Esophagus (tissue), 2 donors: ENCODE measurements at regions not wholly inside any gene's neighbourhood (a gene's known extent, or its start where the extent isn't known, plus 50 kb on each side); places are given as distances from the start of the nearest gene placed in this dataset.

Source experiments
- H3K27ac ChIP-seq, 2 donors: one replicate each; pipeline ENCODE4 v1.5.1; 2013; ENCODE audit warnings: low read depth in 2 of 2, mild to moderate bottlenecking in 2 of 2, inconsistent platforms in 1 of 2, low read length in 1 of 2, moderate library complexity in 1 of 2
- H3K27me3 ChIP-seq, 2 donors: one replicate each; pipeline ENCODE4 v1.6.1; 2013; ENCODE audit warnings: low read length in 2 of 2, control low read depth in 1 of 2, mild to moderate bottlenecking in 1 of 2; ENCODE audit not compliant: insufficient read depth in 2 of 2, control insufficient read depth in 1 of 2
- H3K36me3 ChIP-seq, 2 donors: one replicate each; pipeline ENCODE4 v1.6.1; 2013; ENCODE audit warnings: low read length in 1 of 2; ENCODE audit not compliant: control insufficient read depth in 2 of 2, insufficient read depth in 2 of 2
- H3K4me1 ChIP-seq, 2 donors: one replicate each; pipeline ENCODE4 v1.6.1; 2013; ENCODE audit warnings: low read length in 1 of 2; ENCODE audit not compliant: control insufficient read depth in 2 of 2, insufficient read depth in 2 of 2
- H3K4me3 ChIP-seq, 2 donors: one replicate each; pipeline ENCODE4 v1.5.1; 2013; ENCODE audit warnings: low read length in 2 of 2, mild to moderate bottlenecking in 2 of 2, low read depth in 1 of 2, moderate library complexity in 1 of 2
- H3K9me3 ChIP-seq, 2 donors: one replicate each; pipeline ENCODE4 v1.6.1; 2013; ENCODE audit warnings: mild to moderate bottlenecking in 2 of 2, low read depth in 1 of 2, low read length in 1 of 2, moderate library complexity in 1 of 2; ENCODE audit not compliant: control insufficient read depth in 2 of 2, insufficient read depth in 1 of 2
- WGBS, 2 donors: extraction: QIAGEN DNeasy Blood & Tissue Kit; methylation state at CpG; one replicate each; pipeline ENCODE4 v1.1.7; 2013; 5-methylcytosine and 5-hydroxymethylcytosine counted together
- donor health status: healthy with polysubstance abuse.
- donor health status: Bipolar disorder and iron deficiency.

GRCh38 chr11:121762820-121763219 lies 310.1 kb upstream of the SORL1-AS1 start:
- no peaks in the 10 kb centered on the region for H3K9me3 ChIP-seq
- no peak overlapping the region for H3K4me3 ChIP-seq
- WGBS, 2 donors, result 16 to 23% methylated on average over 11 of the region's 11 CpGs
- H3K4me1 ChIP-seq, result peaks cover 2 to 5% of the 10 kb centered on the region in 2 donors
- no peak overlapping the region for H3K27ac ChIP-seq
- H3K36me3 ChIP-seq, result no peaks in the 10 kb centered on the region
- H3K27me3 ChIP-seq, result no peaks in the 10 kb centered on the region

- Histone ChIP-seq H3K27ac (no peak overlapping the region), H3K4me3 (no peak overlapping the region), H3K4me1 (peaks cover 2 to 5% of the 10 kb centered on the region in 2 donors), H3K9me3 (no peaks in the 10 kb centered on the region), H3K36me3 (no peaks in the 10 kb centered on the region), H3K27me3 (no peaks in the 10 kb centered on the region)
- WGBS, 2 donors, result 60 to 68% methylated on average over 2 of the region's 2 CpGs
These were observed 308.4 kb upstream of the SORL1-AS1 start for GRCh38 chr11:121761186-121761585.

- no peak overlapping the region for H3K4me3 ChIP-seq
- no peaks in the 10 kb centered on the region for H3K27me3 ChIP-seq
- 42 to 49% methylated on average over 6 of the region's 6 CpGs for WGBS, 2 donors
- no peaks in the 10 kb centered on the region for H3K36me3 ChIP-seq
- H3K4me1 ChIP-seq, result no peaks in the 10 kb centered on the region
- no peaks in the 10 kb centered on the region for H3K9me3 ChIP-seq
- peak overlapping the region; percentile 2 to 18 for H3K27ac ChIP-seq
These were observed 304.8 kb upstream of the SORL1-AS1 start for GRCh38 chr11:121757480-121758125.

- H3K36me3 ChIP-seq, result no peaks in the 10 kb centered on the region
- H3K4me3 ChIP-seq, result no peak overlapping the region
- no peaks in the 10 kb centered on the region for H3K27me3 ChIP-seq
- H3K27ac ChIP-seq, result no peak overlapping the region
- WGBS, 2 donors, result 58 to 66% methylated on average over 3 of the region's 3 CpGs
- H3K9me3 ChIP-seq, result no peaks in the 10 kb centered on the region
- no peaks in the 10 kb centered on the region for H3K4me1 ChIP-seq
These were observed 303.1 kb upstream of the SORL1-AS1 start for GRCh38 chr11:121755906-121756305.

- no peaks in the 10 kb centered on the region for H3K36me3 ChIP-seq
- WGBS, 2 donors, result 75 to 85% methylated on average over 2 of the region's 2 CpGs
- H3K4me1 ChIP-seq, result no peaks in the 10 kb centered on the region
- H3K27ac ChIP-seq, result no peak overlapping the region
- no peaks in the 10 kb centered on the region for H3K9me3 ChIP-seq
- H3K4me3 ChIP-seq, result no peak overlapping the region
- H3K27me3 ChIP-seq, result no peaks in the 10 kb centered on the region
These were observed 302.4 kb upstream of the SORL1-AS1 start for GRCh38 chr11:121755191-121755590.

GRCh38 chr11:121754598-121754997 lies 301.8 kb upstream of the SORL1-AS1 start:
- WGBS, 2 donors, result 40 to 45% methylated on average over 2 of the region's 2 CpGs
- Histone ChIP-seq H3K4me1 (no peaks in the 10 kb centered on the region), H3K27me3 (no peaks in the 10 kb centered on the region), H3K4me3 (no peak overlapping the region), H3K36me3 (no peaks in the 10 kb centered on the region), H3K9me3 (no peaks in the 10 kb centered on the region), H3K27ac (no peak overlapping the region)

GRCh38 chr11:121749691-121750090 lies 296.9 kb upstream of the SORL1-AS1 start:
- 67 to 69% methylated on average over 3 of the region's 3 CpGs for WGBS, 2 donors
- H3K27me3 ChIP-seq, result no peaks in the 10 kb centered on the region
- no peaks in the 10 kb centered on the region for H3K4me1 ChIP-seq
- no peaks in the 10 kb centered on the region for H3K36me3 ChIP-seq
- H3K4me3 ChIP-seq, result no peak overlapping the region
- H3K9me3 ChIP-seq, result no peaks in the 10 kb centered on the region
- no peak overlapping the region for H3K27ac ChIP-seq

- no peaks in the 10 kb centered on the region for H3K27me3 ChIP-seq
- no peak overlapping the region for H3K27ac ChIP-seq
- no peaks in the 10 kb centered on the region for H3K4me1 ChIP-seq
- H3K36me3 ChIP-seq, result no peaks in the 10 kb centered on the region
- no peak overlapping the region for H3K4me3 ChIP-seq
- WGBS, 2 donors, result 76 to 79% methylated on average over 1 of the region's 1 CpG
- H3K9me3 ChIP-seq, result no peaks in the 10 kb centered on the region
These were observed 295.3 kb upstream of the SORL1-AS1 start for GRCh38 chr11:121748068-121748467.

GRCh38 chr11:121743285-121743684 lies 290.5 kb upstream of the SORL1-AS1 start:
- Histone ChIP-seq H3K4me1 (no peaks in the 10 kb centered on the region), H3K27me3 (no peaks in the 10 kb centered on the region), H3K27ac (no peak overlapping the region), H3K36me3 (no peaks in the 10 kb centered on the region), H3K9me3 (no peaks in the 10 kb centered on the region), H3K4me3 (no peak overlapping the region)
- 97 to 100% methylated on average over 1 of the region's 1 CpG for WGBS, 2 donors

- no peaks in the 10 kb centered on the region for H3K36me3 ChIP-seq
- no peak overlapping the region for H3K4me3 ChIP-seq
- 43 to 52% methylated on average over 8 of the region's 8 CpGs for WGBS, 2 donors
- H3K27me3 ChIP-seq, result no peaks in the 10 kb centered on the region
- no peaks in the 10 kb centered on the region for H3K9me3 ChIP-seq
- H3K4me1 ChIP-seq, result no peaks in the 10 kb centered on the region
- H3K27ac ChIP-seq, result peak overlapping the region; percentile 29 to 73
These were observed 289.1 kb upstream of the SORL1-AS1 start for GRCh38 chr11:121741761-121742361.
